PFSK-1 (cell line): ENCODE measurements at regions not wholly inside any gene's neighbourhood (a gene's known extent, or its start where the extent isn't known, plus 50 kb on each side); places are given as distances from the start of the nearest gene placed in this dataset.

Experiments
- FOXP2 ChIP-seq: optimal IDR thresholded peaks from 2 replicates; pipeline ENCODE3; 2011; ENCODE audit warnings: borderline replicate concordance, control low read depth, inconsistent platforms; ENCODE audit not compliant: insufficient read depth; ENCODE audit errors: extremely low read length, extremely low read depth
- POLR2AphosphoS5 ChIP-seq: IDR thresholded peaks from 2 replicates; pipeline ENCODE4 v1.6.1; 2012; ENCODE audit warnings: low read depth, mild to moderate bottlenecking, control low read depth, low read length, moderate library complexity
- SIN3A ChIP-seq: IDR thresholded peaks from 2 replicates; pipeline ENCODE4 v1.6.1; 2012; ENCODE audit warnings: mild to moderate bottlenecking, low read length, moderate library complexity, borderline replicate concordance; ENCODE audit not compliant: insufficient read depth
- TAF1 ChIP-seq: IDR thresholded peaks from 2 replicates; pipeline ENCODE4 v1.6.1; 2012; ENCODE audit warnings: low read length, control low read depth, borderline replicate concordance; ENCODE audit not compliant: insufficient read depth
- TF ChIP-seq, protein P1 (sequence below), 2 experiments: IDR thresholded peaks; 2 replicates each; pipeline versions ENCODE4 v1.6.1 to v1.8.0; 2011 to 2012; ENCODE audit warnings: low read depth in 2 of 2, low read length in 2 of 2, control low read depth in 1 of 2, inconsistent platforms in 1 of 2, mild to moderate bottlenecking in 1 of 2, moderate library complexity in 1 of 2; ENCODE audit not compliant: insufficient read depth in 1 of 2

DNA sequence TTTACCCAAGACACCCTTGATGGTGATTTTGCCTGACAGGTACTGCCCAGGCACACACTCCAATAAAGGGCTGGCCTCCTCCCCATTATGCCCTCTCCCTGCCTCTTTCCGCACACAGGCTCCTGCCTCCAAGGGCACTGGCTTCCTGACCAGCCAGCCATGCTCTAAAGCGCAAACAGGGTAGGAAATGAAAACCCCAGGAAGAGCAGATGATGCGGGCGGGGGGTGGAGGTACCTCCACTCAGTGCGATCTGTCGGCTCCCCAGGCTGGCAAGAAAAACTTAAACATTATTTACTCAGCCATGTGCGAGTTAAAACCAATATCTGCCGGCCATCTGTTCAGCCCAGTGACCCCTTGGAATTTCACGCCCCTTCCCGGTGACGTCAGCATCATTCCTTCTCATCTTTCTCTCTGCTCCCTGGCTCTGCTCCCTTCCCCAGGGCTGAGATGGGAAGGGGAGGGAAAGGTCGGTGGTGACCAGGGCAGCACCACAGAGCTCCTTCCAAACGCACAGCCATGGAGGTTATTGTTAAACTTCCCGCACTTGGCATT, 262.5 kb downstream of the CBLN1 start:
- TF ChIP-seq SIN3A: no peak
- TF ChIP-seq, protein P1, sequence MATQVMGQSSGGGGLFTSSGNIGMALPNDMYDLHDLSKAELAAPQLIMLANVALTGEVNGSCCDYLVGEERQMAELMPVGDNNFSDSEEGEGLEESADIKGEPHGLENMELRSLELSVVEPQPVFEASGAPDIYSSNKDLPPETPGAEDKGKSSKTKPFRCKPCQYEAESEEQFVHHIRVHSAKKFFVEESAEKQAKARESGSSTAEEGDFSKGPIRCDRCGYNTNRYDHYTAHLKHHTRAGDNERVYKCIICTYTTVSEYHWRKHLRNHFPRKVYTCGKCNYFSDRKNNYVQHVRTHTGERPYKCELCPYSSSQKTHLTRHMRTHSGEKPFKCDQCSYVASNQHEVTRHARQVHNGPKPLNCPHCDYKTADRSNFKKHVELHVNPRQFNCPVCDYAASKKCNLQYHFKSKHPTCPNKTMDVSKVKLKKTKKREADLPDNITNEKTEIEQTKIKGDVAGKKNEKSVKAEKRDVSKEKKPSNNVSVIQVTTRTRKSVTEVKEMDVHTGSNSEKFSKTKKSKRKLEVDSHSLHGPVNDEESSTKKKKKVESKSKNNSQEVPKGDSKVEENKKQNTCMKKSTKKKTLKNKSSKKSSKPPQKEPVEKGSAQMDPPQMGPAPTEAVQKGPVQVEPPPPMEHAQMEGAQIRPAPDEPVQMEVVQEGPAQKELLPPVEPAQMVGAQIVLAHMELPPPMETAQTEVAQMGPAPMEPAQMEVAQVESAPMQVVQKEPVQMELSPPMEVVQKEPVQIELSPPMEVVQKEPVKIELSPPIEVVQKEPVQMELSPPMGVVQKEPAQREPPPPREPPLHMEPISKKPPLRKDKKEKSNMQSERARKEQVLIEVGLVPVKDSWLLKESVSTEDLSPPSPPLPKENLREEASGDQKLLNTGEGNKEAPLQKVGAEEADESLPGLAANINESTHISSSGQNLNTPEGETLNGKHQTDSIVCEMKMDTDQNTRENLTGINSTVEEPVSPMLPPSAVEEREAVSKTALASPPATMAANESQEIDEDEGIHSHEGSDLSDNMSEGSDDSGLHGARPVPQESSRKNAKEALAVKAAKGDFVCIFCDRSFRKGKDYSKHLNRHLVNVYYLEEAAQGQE (IDR thresholded peaks at IDR 0.05; ENCODE audit: insufficient read depth in 1 of 2, low read depth in 2 of 2, low read length in 2 of 2): no peak
- no peak for TF ChIP-seq FOXP2
- no peak for TF ChIP-seq POLR2AphosphoS5
- TF ChIP-seq TAF1: no peak

DNA sequence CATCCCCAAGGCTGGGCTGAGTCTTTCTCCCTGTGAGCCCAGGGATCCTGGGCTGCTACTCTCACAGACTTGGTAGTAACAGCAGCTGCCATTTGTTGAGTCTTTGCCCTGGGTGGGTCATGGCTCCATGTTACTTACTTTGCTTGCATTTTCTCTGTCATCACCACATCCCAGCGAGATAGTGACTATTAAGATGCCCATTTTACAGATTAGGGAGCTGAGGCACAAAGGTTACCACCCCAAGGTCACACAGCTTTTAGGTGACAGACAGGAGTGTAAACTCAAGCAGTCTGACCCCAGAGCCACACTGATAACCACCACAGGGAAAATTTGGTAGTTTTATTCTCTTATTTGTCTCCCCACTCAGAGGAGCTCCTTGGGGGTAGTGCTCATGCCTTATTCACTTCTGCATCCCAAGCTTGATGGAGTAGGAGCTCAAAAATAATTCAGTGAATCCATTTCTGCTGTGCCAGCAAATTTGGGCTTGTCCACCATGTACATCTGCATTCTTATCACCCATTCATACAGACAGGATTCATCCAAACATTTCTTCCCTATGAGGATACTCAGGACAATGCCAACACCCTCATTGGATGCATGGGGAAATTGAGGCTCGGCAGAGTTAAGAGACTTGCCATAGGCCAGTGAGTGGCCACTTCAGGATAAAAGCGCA, 263.2 kb downstream of the CBLN1 start:
- TF ChIP-seq, protein P1 (IDR thresholded peaks at IDR 0.05; ENCODE audit: insufficient read depth in 1 of 2, low read depth in 2 of 2, low read length in 2 of 2): no peak

GRCh38 chr16:49017501-49017900, 264.1 kb downstream of the CBLN1 start:
- TF ChIP-seq POLR2AphosphoS5 (no peak), TAF1 (no peak), FOXP2 (no peak), SIN3A (no peak)
- TF ChIP-seq, protein P1 (IDR thresholded peaks at IDR 0.05; ENCODE audit: insufficient read depth in 1 of 2, low read depth in 2 of 2, low read length in 2 of 2): no peak

DNA sequence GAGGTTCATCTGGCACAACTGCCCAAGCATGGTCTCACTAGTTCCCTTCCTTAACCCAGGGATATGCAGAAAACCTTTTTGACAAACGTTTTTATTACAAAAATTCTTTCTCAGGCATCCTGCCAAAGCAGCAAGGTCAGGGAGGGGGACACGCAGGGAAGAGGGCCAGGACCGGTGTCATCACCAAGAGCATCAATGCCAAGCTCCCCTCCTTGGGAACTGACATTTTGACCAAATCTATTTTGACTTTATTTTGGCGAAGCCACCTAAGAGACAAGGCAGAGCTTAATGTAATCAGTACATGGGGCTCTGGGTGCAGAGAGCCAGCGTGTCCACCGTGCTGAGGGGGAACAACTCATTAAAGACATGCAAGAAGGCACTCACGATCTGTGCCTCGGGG, 265.2 kb downstream of the CBLN1 start:
- TF ChIP-seq TAF1 (no peak), FOXP2 (no peak), POLR2AphosphoS5 (no peak), SIN3A (no peak)
- TF ChIP-seq, protein P1 (IDR thresholded peaks at IDR 0.05; ENCODE audit: insufficient read depth in 1 of 2, low read depth in 2 of 2, low read length in 2 of 2): no peak

- no peak for TF ChIP-seq POLR2AphosphoS5
- TF ChIP-seq, protein P1 (IDR thresholded peaks at IDR 0.05; ENCODE audit: insufficient read depth in 1 of 2, low read depth in 2 of 2, low read length in 2 of 2): no peak
- TF ChIP-seq FOXP2: no peak
- TF ChIP-seq TAF1: no peak
- TF ChIP-seq SIN3A: no peak
Measured at GRCh38 chr16:49015225-49015592, 266.4 kb downstream of the CBLN1 start.
